ENCODE measurements at regions not wholly inside any gene's neighbourhood (a gene's known extent, or its start where the extent isn't known, plus 50 kb on each side); places are given as distances from the start of the nearest gene placed in this dataset.

DNA sequence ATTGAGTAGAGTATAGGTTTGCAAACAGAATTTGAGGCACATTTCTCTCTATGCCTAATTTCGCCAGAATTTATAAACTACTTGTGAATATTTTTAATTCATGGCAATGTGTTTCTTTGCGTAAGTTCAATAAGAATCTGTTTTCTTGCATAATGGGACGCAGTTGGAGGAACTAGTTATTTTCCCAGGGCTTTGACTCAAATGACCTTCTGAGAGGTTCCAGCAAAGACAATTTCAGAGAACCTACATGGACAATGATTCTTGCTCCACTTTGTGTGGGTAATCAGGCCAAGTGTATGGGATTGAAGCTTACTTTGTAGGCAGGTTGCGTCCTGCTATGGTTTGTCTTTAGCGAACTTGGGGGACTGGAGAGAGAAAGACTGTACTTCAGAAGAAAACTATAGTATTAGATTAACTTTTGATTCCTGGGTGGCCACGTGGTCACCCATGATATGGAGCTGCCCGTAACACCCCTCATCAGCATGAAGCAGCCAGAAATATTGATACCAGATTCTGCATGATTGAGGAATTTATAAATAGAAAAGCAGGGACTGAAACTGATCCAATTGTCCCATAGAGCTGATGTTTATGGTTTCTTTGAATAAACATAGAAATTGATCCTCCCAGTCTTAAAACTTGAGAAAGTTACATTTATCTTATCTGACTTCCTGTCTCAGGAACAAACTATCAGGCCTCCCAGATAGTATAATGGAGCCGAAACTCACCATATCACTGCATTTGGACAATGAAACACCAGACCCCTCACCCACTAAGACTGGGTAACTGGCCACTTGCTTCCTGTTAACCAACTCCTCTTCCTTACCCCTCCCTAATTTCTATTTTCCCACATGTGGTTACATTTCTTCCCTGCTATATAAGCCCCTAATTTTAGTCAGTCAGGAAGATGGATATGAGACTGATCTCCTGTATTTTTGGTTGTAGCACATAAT lies 815.3 kb upstream of the HS6ST1 start:
- no peak for TF ChIP-seq JUND (IDR thresholded peaks at IDR 0.05)
- no peak for TF ChIP-seq RFX5 (IDR thresholded peaks at IDR 0.05; ENCODE audit: low read length)
- TF ChIP-seq, protein P1, sequence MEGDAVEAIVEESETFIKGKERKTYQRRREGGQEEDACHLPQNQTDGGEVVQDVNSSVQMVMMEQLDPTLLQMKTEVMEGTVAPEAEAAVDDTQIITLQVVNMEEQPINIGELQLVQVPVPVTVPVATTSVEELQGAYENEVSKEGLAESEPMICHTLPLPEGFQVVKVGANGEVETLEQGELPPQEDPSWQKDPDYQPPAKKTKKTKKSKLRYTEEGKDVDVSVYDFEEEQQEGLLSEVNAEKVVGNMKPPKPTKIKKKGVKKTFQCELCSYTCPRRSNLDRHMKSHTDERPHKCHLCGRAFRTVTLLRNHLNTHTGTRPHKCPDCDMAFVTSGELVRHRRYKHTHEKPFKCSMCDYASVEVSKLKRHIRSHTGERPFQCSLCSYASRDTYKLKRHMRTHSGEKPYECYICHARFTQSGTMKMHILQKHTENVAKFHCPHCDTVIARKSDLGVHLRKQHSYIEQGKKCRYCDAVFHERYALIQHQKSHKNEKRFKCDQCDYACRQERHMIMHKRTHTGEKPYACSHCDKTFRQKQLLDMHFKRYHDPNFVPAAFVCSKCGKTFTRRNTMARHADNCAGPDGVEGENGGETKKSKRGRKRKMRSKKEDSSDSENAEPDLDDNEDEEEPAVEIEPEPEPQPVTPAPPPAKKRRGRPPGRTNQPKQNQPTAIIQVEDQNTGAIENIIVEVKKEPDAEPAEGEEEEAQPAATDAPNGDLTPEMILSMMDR (IDR thresholded peaks at IDR 0.05), result no peak
- TF ChIP-seq SMC3 (IDR thresholded peaks at IDR 0.05; ENCODE audit: low read depth, low read length), result no peak
- TF ChIP-seq EP300 (IDR thresholded peaks at IDR 0.05; ENCODE audit: borderline replicate concordance in 1 of 2, low read depth in 1 of 2, low read length in 1 of 2), result no peak
- TF ChIP-seq GATA2 (CRISPR knock-in tag; IDR thresholded peaks at IDR 0.05), result no peak
- TF ChIP-seq POLR2AphosphoS5 (IDR thresholded peaks at IDR 0.05; ENCODE audit: low read depth, low read length), result no peak
- TF ChIP-seq FOXJ3 (CRISPR knock-in tag; IDR thresholded peaks at IDR 0.05), result no peak
- no peak for TF ChIP-seq TCF12 (IDR thresholded peaks at IDR 0.05)

Data from SK-N-SH (cell line).